ENCODE measurements at regions not wholly inside any gene's neighbourhood (a gene's known extent, or its start where the extent isn't known, plus 50 kb on each side); places are given as distances from the start of the nearest gene placed in this dataset.

- no peak overlapping the region for H3K27ac ChIP-seq (replicated peaks)
- DNase-seq (ENCODE audit: low read depth in 1 of 2, low spot score in 1 of 2), result no peak
- no peaks in the 10 kb centered on the region for H3K27me3 ChIP-seq (ENCODE audit: insufficient read depth, poor library complexity, severe bottlenecking)
- H3K4me3 ChIP-seq (replicated peaks; ENCODE audit: insufficient read depth, low read length), result no peak overlapping the region
- TF ChIP-seq GABPA (IDR thresholded peaks at IDR 0.05; ENCODE audit: low read depth) (no peak), REST (IDR thresholded peaks at IDR 0.05; ENCODE audit: insufficient replicate concordance, low read depth) (no peak), SPI1 (IDR thresholded peaks at IDR 0.05; ENCODE audit: borderline replicate concordance, low read depth) (no peak), POLR2AphosphoS5 (IDR thresholded peaks at IDR 0.05; ENCODE audit: low read depth) (no peak), CTCF (IDR thresholded peaks at IDR 0.05; ENCODE audit: insufficient read depth, low read length) (no peak)
Observed at GRCh38 chr1:233543338-233544255, 70.3 kb upstream of the KCNK1 start.

GRCh38 chr1:233544304-233544703 lies 69.6 kb upstream of the KCNK1 start:
- no peak for DNase-seq (ENCODE audit: low read depth in 1 of 2, low spot score in 1 of 2)
- Histone ChIP-seq H3K4me3 (replicated peaks; ENCODE audit: insufficient read depth, low read length) (no peak overlapping the region), H3K27me3 (ENCODE audit: insufficient read depth, poor library complexity, severe bottlenecking) (no peaks in the 10 kb centered on the region), H3K27ac (replicated peaks) (no peak overlapping the region)
- TF ChIP-seq POLR2AphosphoS5 (IDR thresholded peaks at IDR 0.05; ENCODE audit: low read depth) (no peak), SPI1 (IDR thresholded peaks at IDR 0.05; ENCODE audit: borderline replicate concordance, low read depth) (no peak), CTCF (IDR thresholded peaks at IDR 0.05; ENCODE audit: insufficient read depth, low read length) (no peak), GABPA (IDR thresholded peaks at IDR 0.05; ENCODE audit: low read depth) (no peak), REST (IDR thresholded peaks at IDR 0.05; ENCODE audit: insufficient replicate concordance, low read depth) (no peak)

GRCh38 chr1:233547726-233548125 lies 66.2 kb upstream of the KCNK1 start:
- Histone ChIP-seq H3K27ac (replicated peaks) (no peak overlapping the region), H3K4me3 (replicated peaks; ENCODE audit: insufficient read depth, low read length) (no peak overlapping the region), H3K27me3 (ENCODE audit: insufficient read depth, poor library complexity, severe bottlenecking) (no peaks in the 10 kb centered on the region)
- no peak for TF ChIP-seq GABPA (IDR thresholded peaks at IDR 0.05; ENCODE audit: low read depth)
- no peak for TF ChIP-seq POLR2AphosphoS5 (IDR thresholded peaks at IDR 0.05; ENCODE audit: low read depth)
- no peak for TF ChIP-seq CTCF (IDR thresholded peaks at IDR 0.05; ENCODE audit: insufficient read depth, low read length)
- no peak for TF ChIP-seq REST (IDR thresholded peaks at IDR 0.05; ENCODE audit: insufficient replicate concordance, low read depth)
- TF ChIP-seq SPI1 (IDR thresholded peaks at IDR 0.05; ENCODE audit: borderline replicate concordance, low read depth), result no peak
- DNase-seq (ENCODE audit: low read depth in 1 of 2, low spot score in 1 of 2), result no peak
